Lung (tissue), 11 donors: ENCODE measurements at regions not wholly inside any gene's neighbourhood (a gene's known extent, or its start where the extent isn't known, plus 50 kb on each side); places are given as distances from the start of the nearest gene placed in this dataset.

Experiments used
- ATAC-seq: fragments of 200-7000 bp; cut with Tn5 transposase; one replicate; pipeline ENCODE4 v1.9.1; 2020; ENCODE audit warnings: moderate number of reproducible peaks; ENCODE audit not compliant: insufficient read depth, low FRiP score
- DNase-seq, 3 donors: peaks; one replicate each; pipeline ENCODE4 v3.0.0-alpha.2; 2013 to 2017
- H3K27ac ChIP-seq, 2 donors: one replicate each; pipeline ENCODE4 v1.5.1; 2013; ENCODE audit warnings: mild to moderate bottlenecking in 2 of 2, moderate library complexity in 2 of 2, control low read depth in 1 of 2, inconsistent platforms in 1 of 2, low read depth in 1 of 2, low read length in 1 of 2
- H3K27me3 ChIP-seq, 3 donors: one replicate each; pipeline ENCODE4 v1.5.1; 2013; ENCODE audit warnings: low read length in 2 of 3; ENCODE audit not compliant: control insufficient read depth in 3 of 3, insufficient read depth in 3 of 3
- H3K36me3 ChIP-seq, 4 donors: one replicate each; pipeline ENCODE4 v1.5.1; 2013; ENCODE audit warnings: low read length in 4 of 4, mild to moderate bottlenecking in 1 of 4, moderate library complexity in 1 of 4; ENCODE audit not compliant: control insufficient read depth in 4 of 4, insufficient read depth in 4 of 4
- H3K4me1 ChIP-seq, 5 donors: one replicate each; pipeline ENCODE4 v1.5.1; 2013; ENCODE audit warnings: low read length in 5 of 5, mild to moderate bottlenecking in 2 of 5, moderate library complexity in 1 of 5; ENCODE audit not compliant: control insufficient read depth in 5 of 5, insufficient read depth in 5 of 5
- H3K4me3 ChIP-seq: one replicate; pipeline ENCODE4 v1.5.1; 2013; ENCODE audit warnings: mild to moderate bottlenecking, control low read depth, moderate library complexity
- H3K9ac ChIP-seq, 2 donors: one replicate each; pipeline ENCODE4 v1.5.1; 2013; ENCODE audit warnings: low read length in 2 of 2, control low read depth in 1 of 2; ENCODE audit not compliant: insufficient read depth in 1 of 2
- H3K9me3 ChIP-seq, 4 donors: one replicate each; pipeline ENCODE4 v1.5.1; 2013; ENCODE audit warnings: low read length in 3 of 4, mild to moderate bottlenecking in 1 of 4, moderate library complexity in 1 of 4; ENCODE audit not compliant: control insufficient read depth in 4 of 4, insufficient read depth in 3 of 4
- WGBS, 2 donors: extraction: QIAGEN DNeasy Blood & Tissue Kit; methylation state at CpG; one replicate each; pipeline ENCODE4 v1.1.7; 2013; 5-methylcytosine and 5-hydroxymethylcytosine counted together
- TF ChIP-seq, protein P1 (sequence below): IDR thresholded peaks from 2 replicates; pipeline ENCODE4 v1.5.1; 2012; ENCODE audit warnings: mild to moderate bottlenecking; ENCODE audit errors: control extremely low read depth, extremely low read depth
- donor health status: control.
- donor health status: control.
- donor health status: Bipolar disorder and iron deficiency.
- donor health status: healthy.
- donor health status: DM: yes; HTN: yes; CAD: no.

DNA sequence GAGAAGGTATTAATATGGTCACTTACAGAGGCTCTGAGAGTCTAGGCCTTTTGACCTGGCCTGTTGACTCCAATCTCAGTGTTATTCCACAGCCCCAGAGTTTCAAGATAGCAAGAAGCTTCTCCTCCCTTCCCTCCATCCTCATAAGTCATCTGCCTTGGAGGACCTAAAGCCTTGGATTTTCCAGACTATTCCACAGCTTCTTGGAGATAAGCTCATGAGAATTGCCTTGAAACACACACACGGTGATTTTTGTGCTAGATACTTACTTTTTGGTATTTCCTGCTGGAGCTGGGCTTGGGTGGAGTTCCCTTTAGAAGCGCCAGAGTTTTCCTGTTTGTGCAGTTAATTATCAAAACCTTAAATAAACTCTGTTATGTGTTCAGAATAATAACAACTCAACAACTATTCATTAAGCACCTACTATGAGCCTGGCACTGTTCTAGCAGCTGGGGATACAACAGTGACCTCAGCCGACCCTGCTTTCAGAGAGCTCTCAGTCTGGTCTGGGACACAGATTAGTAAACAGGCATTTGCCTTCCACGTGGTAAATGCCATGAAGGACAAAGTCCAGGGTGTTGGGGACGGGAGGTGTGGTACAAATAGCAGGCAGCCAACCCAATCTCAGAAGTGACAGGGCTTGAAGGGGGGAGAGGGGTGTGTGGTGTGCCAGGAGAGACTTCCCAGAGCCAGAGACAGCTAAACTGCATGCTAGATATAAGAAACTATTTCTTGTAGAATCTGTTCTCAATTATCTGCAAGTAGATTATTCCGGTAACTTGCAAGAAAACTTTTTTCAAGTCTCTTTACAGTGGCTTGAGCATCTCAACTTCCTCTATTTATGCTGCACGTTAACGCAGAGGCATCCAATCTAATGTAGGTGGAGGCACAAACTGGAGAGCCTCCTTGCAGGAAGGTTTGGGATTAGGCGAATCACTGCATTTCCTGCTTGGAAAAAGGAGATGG lies 55.9 kb upstream of the KLF9 start:
- Histone ChIP-seq H3K9ac (no peak overlapping the region), H3K9me3 (no peaks in the 10 kb centered on the region), H3K27me3 (no peaks in the 10 kb centered on the region), H3K36me3 (no peaks in the 10 kb centered on the region), H3K4me3 (no peak overlapping the region), H3K4me1 (peaks cover 0 to 25% (median 0%) of the 10 kb centered on the region in 5 donors), H3K27ac (peak overlapping the region; percentile 37 to 91)
- TF ChIP-seq, protein P1, sequence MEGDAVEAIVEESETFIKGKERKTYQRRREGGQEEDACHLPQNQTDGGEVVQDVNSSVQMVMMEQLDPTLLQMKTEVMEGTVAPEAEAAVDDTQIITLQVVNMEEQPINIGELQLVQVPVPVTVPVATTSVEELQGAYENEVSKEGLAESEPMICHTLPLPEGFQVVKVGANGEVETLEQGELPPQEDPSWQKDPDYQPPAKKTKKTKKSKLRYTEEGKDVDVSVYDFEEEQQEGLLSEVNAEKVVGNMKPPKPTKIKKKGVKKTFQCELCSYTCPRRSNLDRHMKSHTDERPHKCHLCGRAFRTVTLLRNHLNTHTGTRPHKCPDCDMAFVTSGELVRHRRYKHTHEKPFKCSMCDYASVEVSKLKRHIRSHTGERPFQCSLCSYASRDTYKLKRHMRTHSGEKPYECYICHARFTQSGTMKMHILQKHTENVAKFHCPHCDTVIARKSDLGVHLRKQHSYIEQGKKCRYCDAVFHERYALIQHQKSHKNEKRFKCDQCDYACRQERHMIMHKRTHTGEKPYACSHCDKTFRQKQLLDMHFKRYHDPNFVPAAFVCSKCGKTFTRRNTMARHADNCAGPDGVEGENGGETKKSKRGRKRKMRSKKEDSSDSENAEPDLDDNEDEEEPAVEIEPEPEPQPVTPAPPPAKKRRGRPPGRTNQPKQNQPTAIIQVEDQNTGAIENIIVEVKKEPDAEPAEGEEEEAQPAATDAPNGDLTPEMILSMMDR, result no peak
- WGBS, 2 donors, result 43 to 50% methylated on average over 9 of the region's 9 CpGs
- no peak for ATAC-seq
- no peak for DNase-seq

DNA sequence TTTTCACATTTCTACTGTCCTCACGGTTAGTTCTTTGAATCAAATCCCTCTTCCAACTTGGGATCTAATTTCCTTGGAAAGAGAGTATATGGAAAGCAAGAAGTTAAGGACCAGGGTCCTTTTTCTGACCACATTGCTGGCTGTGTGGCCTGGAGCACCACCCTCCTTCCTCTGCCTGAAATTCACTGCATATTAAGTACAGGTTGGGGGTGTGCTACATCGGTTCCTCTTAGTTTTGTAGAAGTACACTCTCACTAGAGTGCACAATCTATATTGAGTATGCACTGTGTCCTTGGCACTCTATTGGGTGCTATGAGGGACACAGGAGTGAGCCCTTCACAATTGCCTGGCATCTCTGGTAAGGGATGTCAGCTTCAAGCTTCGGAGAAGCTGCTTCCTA lies 53.8 kb upstream of the KLF9 start:
- 85 to 86% methylated on average over 3 of the region's 3 CpGs for WGBS, 2 donors
- TF ChIP-seq, protein P1, result no peak
- Histone ChIP-seq H3K9me3 (no peaks in the 10 kb centered on the region), H3K36me3 (no peaks in the 10 kb centered on the region), H3K4me1 (peaks cover 0 to 18% (median 0%) of the 10 kb centered on the region in 5 donors), H3K27ac (peak overlapping the region in 1 of 2 donors; percentile 48), H3K4me3 (no peak overlapping the region), H3K27me3 (no peaks in the 10 kb centered on the region), H3K9ac (no peak overlapping the region)
- DNase-seq (no peak), ATAC-seq (no peak)

DNA sequence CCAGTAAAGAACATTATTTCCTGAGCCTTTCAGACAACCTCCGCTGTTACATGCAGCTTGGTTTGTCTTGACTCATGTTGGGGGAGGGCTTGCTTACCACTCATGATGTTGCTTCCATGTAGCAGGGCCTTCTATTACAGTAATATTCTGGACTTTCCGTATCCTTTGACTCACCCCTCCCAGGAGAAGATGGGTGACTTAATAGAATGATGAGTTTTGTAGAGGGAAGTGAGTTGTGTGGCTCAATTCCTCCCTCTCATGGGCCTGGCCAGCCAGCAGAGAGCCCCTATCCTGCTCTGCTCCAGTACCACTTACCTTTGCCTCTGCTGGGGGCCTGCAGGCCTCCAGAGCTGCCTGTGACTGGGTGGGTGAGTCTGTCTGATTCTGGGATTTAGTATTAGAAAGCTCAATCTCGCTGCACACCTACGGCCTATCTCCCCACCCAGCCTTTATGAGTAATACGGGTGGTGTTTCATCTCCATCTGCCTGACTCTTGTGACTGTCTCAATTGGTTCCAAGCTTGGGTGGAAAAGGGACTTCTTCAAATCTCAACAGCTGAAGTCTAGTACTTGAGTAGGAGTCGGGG lies 52.6 kb upstream of the KLF9 start:
- 84 to 87% methylated on average over 6 of the region's 6 CpGs for WGBS, 2 donors
- H3K27ac ChIP-seq, result peak overlapping the region; percentile 14 to 38
- H3K36me3 ChIP-seq, result no peaks in the 10 kb centered on the region
- DNase-seq, result no peak
- H3K4me3 ChIP-seq, result no peak overlapping the region
- peak; percentile 65 for ATAC-seq
- H3K9me3 ChIP-seq, result no peaks in the 10 kb centered on the region
- H3K27me3 ChIP-seq, result no peaks in the 10 kb centered on the region
- peaks cover 0 to 14% (median 0%) of the 10 kb centered on the region in 5 donors for H3K4me1 ChIP-seq
- H3K9ac ChIP-seq, result no peak overlapping the region
- TF ChIP-seq, protein P1, result no peak
